Muscle layer of duodenum (tissue), 2 donors: ENCODE measurements at regions not wholly inside any gene's neighbourhood (a gene's known extent, or its start where the extent isn't known, plus 50 kb on each side); places are given as distances from the start of the nearest gene placed in this dataset.

Experiments
- H3K27ac ChIP-seq: one replicate; pipeline ENCODE4 v1.7.0; 2013; ENCODE audit warnings: mild to moderate bottlenecking, low read length
- H3K27me3 ChIP-seq: one replicate; pipeline ENCODE4 v1.7.0; 2013; ENCODE audit warnings: low read depth, mild to moderate bottlenecking, control low read depth, low read length
- H3K36me3 ChIP-seq, 2 donors: one replicate each; pipeline ENCODE4 v1.7.0; 2013; ENCODE audit warnings: low read length in 2 of 2, control low read depth in 1 of 2, mild to moderate bottlenecking in 1 of 2; ENCODE audit not compliant: insufficient read depth in 2 of 2, control insufficient read depth in 1 of 2
- H3K4me1 ChIP-seq, 2 donors: one replicate each; pipeline ENCODE4 v1.7.0; 2013; ENCODE audit warnings: low read length in 2 of 2, mild to moderate bottlenecking in 2 of 2, control low read depth in 1 of 2, moderate library complexity in 1 of 2; ENCODE audit not compliant: insufficient read depth in 2 of 2, control insufficient read depth in 1 of 2
- H3K4me3 ChIP-seq, 2 donors: one replicate each; pipeline ENCODE4 v1.7.0; 2013; ENCODE audit warnings: low read length in 2 of 2, low read depth in 1 of 2, mild to moderate bottlenecking in 1 of 2
- H3K9me3 ChIP-seq, 2 donors: one replicate each; pipeline ENCODE4 v1.7.0; 2013; ENCODE audit warnings: low read length in 2 of 2, control low read depth in 1 of 2, mild to moderate bottlenecking in 1 of 2; ENCODE audit not compliant: control insufficient read depth in 1 of 2
- donor health status: healthy.

DNA sequence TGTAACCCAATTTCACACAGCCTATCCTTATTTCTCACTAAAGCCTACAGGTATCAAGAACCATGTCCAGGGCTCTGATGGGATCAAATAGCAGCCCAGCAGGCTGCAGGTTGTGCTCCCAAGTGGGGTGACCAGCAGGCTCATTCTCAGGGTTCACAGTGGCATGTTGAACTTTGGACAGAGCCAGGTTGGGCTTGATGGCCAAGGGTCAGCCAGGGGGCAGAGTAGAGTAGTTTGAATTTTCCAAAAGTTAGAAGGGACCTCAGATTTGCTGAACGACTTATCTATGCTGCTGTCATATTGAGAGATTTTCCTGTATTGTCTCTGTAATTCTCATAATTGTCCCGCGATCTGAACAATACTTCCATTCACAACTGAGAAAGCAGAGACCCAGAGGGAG is 310.8 kb upstream of the BOD1L1 start:
- no peak overlapping the region for H3K27ac ChIP-seq
- H3K9me3 ChIP-seq, result no peaks in the 10 kb centered on the region
- H3K4me3 ChIP-seq, result no peak overlapping the region
- no peaks in the 10 kb centered on the region for H3K36me3 ChIP-seq
- H3K27me3 ChIP-seq, result no peaks in the 10 kb centered on the region
- no peaks in the 10 kb centered on the region for H3K4me1 ChIP-seq

DNA sequence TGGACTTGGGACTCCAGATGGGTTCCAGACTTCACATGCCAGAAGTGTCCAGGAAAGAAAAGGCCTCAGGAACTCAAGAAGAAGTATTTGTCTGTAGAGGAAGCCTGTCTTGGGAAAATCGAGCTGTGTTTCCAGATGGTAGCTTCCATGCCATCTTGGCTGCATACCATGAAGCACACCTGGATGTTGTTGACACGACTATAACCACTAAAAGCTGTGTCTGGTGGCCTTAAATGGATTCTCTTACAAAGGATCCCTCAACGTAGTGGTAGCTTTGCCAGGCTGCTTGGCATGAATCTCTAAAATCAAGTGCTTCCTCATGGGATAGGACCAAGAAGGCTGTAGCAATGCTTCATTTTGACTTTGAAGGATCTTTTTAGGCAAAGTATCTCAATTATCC is 313.4 kb upstream of the BOD1L1 start:
- no peak overlapping the region for H3K4me3 ChIP-seq
- no peaks in the 10 kb centered on the region for H3K36me3 ChIP-seq
- H3K9me3 ChIP-seq, result no peaks in the 10 kb centered on the region
- H3K27me3 ChIP-seq, result no peaks in the 10 kb centered on the region
- H3K4me1 ChIP-seq, result no peaks in the 10 kb centered on the region
- H3K27ac ChIP-seq, result no peak overlapping the region

GRCh38 chr4:13942977-13943376 is 315.5 kb upstream of the BOD1L1 start:
- no peaks in the 10 kb centered on the region for H3K4me1 ChIP-seq
- no peak overlapping the region for H3K4me3 ChIP-seq
- H3K27ac ChIP-seq, result no peak overlapping the region
- no peaks in the 10 kb centered on the region for H3K36me3 ChIP-seq
- no peaks in the 10 kb centered on the region for H3K27me3 ChIP-seq
- H3K9me3 ChIP-seq, result no peaks in the 10 kb centered on the region

- no peaks in the 10 kb centered on the region for H3K9me3 ChIP-seq
- no peaks in the 10 kb centered on the region for H3K4me1 ChIP-seq
- no peaks in the 10 kb centered on the region for H3K27me3 ChIP-seq
- no peaks in the 10 kb centered on the region for H3K36me3 ChIP-seq
- no peak overlapping the region for H3K4me3 ChIP-seq
- H3K27ac ChIP-seq, result no peak overlapping the region
Observed at GRCh38 chr4:13944095-13944511, 316.6 kb upstream of the BOD1L1 start.

- H3K9me3 ChIP-seq, result no peaks in the 10 kb centered on the region
- no peak overlapping the region for H3K4me3 ChIP-seq
- H3K27ac ChIP-seq, result no peak overlapping the region
- no peaks in the 10 kb centered on the region for H3K27me3 ChIP-seq
- no peaks in the 10 kb centered on the region for H3K4me1 ChIP-seq
- no peaks in the 10 kb centered on the region for H3K36me3 ChIP-seq
Observed at GRCh38 chr4:13947921-13948320, 320.4 kb upstream of the BOD1L1 start.

GRCh38 chr4:13950491-13950890 is 323.0 kb upstream of the BOD1L1 start:
- no peaks in the 10 kb centered on the region for H3K4me1 ChIP-seq
- H3K36me3 ChIP-seq, result no peaks in the 10 kb centered on the region
- H3K9me3 ChIP-seq, result no peaks in the 10 kb centered on the region
- no peak overlapping the region for H3K4me3 ChIP-seq
- no peaks in the 10 kb centered on the region for H3K27me3 ChIP-seq
- no peak overlapping the region for H3K27ac ChIP-seq

DNA sequence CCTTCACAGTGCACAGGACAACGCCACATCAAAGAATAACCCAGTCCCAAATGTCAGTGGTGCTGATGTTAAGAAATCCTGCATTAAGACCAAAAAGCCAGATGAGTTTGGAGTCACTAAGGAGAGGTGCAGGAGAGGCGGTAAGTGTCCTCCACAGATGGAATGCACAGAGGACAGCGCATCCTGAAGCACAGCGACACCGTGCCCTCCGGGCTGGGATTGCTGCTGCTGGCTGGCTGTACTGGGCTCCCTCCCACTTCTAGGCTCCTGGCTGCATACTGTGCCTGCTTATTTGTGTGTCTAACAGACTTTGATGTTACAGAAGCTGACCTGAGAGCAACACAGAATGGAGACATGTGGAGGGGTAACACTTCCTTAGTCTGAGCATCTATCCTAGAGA is 325.6 kb upstream of the BOD1L1 start:
- Histone ChIP-seq H3K4me1 (no peaks in the 10 kb centered on the region), H3K9me3 (no peaks in the 10 kb centered on the region), H3K4me3 (no peak overlapping the region), H3K36me3 (no peaks in the 10 kb centered on the region), H3K27me3 (no peaks in the 10 kb centered on the region), H3K27ac (no peak overlapping the region)

DNA sequence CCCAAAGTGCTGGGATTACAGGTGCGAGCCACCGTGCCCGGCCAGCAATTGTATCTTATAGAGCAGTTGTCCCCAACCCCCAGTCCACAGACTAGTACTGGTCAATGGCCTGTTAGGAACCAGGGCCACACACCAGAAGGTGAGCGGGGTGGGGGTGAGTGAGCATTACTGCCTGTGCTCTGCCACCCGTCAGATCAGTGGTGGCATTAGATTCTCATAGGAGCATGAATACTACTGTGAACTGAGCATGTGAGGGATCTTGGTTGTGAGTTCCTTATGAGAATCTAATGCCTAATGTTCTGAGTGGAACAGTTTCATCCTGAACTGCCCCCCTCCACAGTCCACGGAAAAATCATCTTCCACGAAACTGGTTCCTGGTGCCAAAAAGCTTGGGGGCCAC is 328.0 kb upstream of the BOD1L1 start:
- no peak overlapping the region for H3K27ac ChIP-seq

GRCh38 chr4:13956947-13957346 is 329.4 kb upstream of the BOD1L1 start:
- Histone ChIP-seq H3K36me3 (no peaks in the 10 kb centered on the region), H3K4me3 (no peak overlapping the region), H3K4me1 (no peaks in the 10 kb centered on the region), H3K9me3 (no peaks in the 10 kb centered on the region), H3K27ac (no peak overlapping the region), H3K27me3 (no peaks in the 10 kb centered on the region)

More for the DNA sequence above, 328.0 kb upstream of the BOD1L1 start:
- Histone ChIP-seq H3K4me1 (no peaks in the 10 kb centered on the region), H3K36me3 (no peaks in the 10 kb centered on the region), H3K27me3 (no peaks in the 10 kb centered on the region), H3K4me3 (no peak overlapping the region), H3K9me3 (no peaks in the 10 kb centered on the region)

DNA sequence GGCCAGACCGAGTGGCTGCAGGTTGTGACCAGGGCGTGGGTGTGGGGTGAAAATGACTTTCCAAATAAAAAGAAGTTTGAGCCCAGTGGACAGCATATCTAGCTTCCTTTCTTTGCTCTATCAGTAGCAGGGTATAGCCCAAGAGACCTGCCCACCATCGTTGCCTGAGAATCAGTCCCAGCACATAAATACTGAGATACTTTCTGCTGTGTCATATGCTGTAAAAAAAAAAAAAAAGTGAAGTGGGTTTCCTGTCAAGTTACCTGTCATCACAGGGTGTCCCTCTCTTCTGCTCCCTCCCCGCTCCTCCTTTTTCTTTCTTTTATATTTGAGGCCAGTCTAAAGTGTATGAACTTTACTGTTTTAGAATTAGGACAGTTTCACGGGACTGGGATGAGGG is 330.3 kb upstream of the BOD1L1 start:
- no peaks in the 10 kb centered on the region for H3K4me1 ChIP-seq
- H3K4me3 ChIP-seq, result no peak overlapping the region
- no peaks in the 10 kb centered on the region for H3K27me3 ChIP-seq
- no peaks in the 10 kb centered on the region for H3K36me3 ChIP-seq
- H3K9me3 ChIP-seq, result no peaks in the 10 kb centered on the region
- no peak overlapping the region for H3K27ac ChIP-seq

- H3K27ac ChIP-seq, result no peak overlapping the region
- no peaks in the 10 kb centered on the region for H3K4me1 ChIP-seq
- H3K9me3 ChIP-seq, result no peaks in the 10 kb centered on the region
- H3K36me3 ChIP-seq, result no peaks in the 10 kb centered on the region
- no peaks in the 10 kb centered on the region for H3K27me3 ChIP-seq
- H3K4me3 ChIP-seq, result no peak overlapping the region
Observed at GRCh38 chr4:13963601-13964000, 336.1 kb upstream of the BOD1L1 start.

DNA sequence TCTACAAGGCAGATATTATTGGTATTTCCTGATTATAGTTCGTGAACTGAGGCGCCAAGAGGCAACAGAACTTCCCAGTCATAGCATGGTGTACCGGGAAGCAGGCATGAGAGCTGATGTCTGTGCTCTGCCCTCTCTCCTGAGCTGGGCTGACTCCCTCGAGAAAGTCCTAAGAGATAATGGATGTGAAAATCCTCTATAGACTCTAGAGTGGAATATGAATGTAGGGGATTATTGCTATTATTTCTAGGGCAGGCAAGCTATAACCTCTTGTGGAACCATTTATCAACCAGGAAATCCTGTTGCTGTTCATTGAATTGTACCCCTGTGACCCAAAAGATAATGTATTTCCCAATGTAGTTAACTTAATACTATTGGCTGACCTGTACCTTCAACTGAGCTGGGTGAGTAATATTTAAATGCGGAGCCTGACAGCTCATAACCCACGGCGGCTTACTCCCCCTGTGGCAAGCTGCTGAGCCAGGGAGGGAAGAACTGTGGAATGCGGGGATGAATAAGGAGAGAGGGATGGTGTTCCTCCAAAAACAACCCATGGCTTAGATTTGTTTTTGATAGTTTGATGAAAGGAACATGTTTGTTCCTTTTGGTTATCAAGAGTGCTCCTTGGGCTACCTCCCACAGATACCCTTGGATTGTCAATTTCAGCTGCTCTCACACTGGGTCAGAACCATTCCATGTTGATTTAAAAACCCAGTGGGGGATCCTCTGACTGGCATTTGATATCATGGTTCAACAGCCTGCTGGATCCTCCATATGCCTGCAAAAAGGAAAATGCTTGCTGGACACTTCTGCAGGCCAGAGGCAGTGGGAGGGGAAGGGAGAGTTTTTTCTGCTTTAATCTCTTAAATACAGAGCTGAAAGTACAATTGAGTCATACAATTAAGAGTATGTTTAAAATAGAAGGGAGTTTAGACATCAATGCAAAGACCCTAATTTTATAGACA is 339.0 kb upstream of the BOD1L1 start:
- H3K27ac ChIP-seq, result no peak overlapping the region
- H3K36me3 ChIP-seq, result no peaks in the 10 kb centered on the region
- H3K4me3 ChIP-seq, result no peak overlapping the region
- H3K9me3 ChIP-seq, result no peaks in the 10 kb centered on the region
- H3K27me3 ChIP-seq, result no peaks in the 10 kb centered on the region
- no peaks in the 10 kb centered on the region for H3K4me1 ChIP-seq
